Panc1 (cell line): ENCODE measurements at regions not wholly inside any gene's neighbourhood (a gene's known extent, or its start where the extent isn't known, plus 50 kb on each side); places are given as distances from the start of the nearest gene placed in this dataset.

Source experiments
- ATAC-seq: fragments of 200-7000 bp; cut with Tn5 transposase; 2 replicates; pipeline ENCODE4 v1.9.1; 2020; ENCODE audit warnings: mild to moderate bottlenecking, moderate library complexity
- BruUV-seq: library from RNA; stranded (reverse); fragments of 400-500 nt; replicated peaks from 2 replicates; lab custom pipeline; 2021; lab: Mats Ljungman, UMichigan
- CTCF ChIA-PET: fragments of 300-600 bp; sonication (Branson Sonifier 250); formaldehyde crosslinking; loops from one replicate; lab custom pipeline; 2022; ENCODE audit warnings: antibody characterized with exemption; lab: Charles Lee
- POLR2A ChIA-PET: fragments of 300-600 bp; sonication (Branson Sonifier 250); formaldehyde crosslinking; loops from one replicate; lab custom pipeline; 2022; ENCODE audit warnings: antibody characterized with exemption; lab: Charles Lee
- DNase-seq: peaks from one replicate; pipeline ENCODE4 v3.0.0-alpha.2; 2010; ENCODE audit warnings: low read depth, low spot score
- H3K27ac ChIP-seq: 2 replicates; pipeline ENCODE4 v1.5.1; 2011; ENCODE audit warnings: mild to moderate bottlenecking, low read length, inconsistent platforms
- H3K27me3 ChIP-seq: fragments of 200-500 bp; sonication (Bioruptor generic); 2 replicates; pipeline ENCODE4 v1.6.0; 2014; ENCODE audit warnings: low read length, inconsistent platforms; ENCODE audit not compliant: control insufficient read depth, insufficient read depth
- H3K36me3 ChIP-seq: fragments of 200-500 bp; sonication (Bioruptor generic); 2 replicates; pipeline ENCODE4 v1.5.1; 2014; ENCODE audit warnings: inconsistent platforms, mild to moderate bottlenecking, low read length, moderate library complexity; ENCODE audit not compliant: control insufficient read depth, insufficient read depth
- H3K4me1 ChIP-seq: 2 replicates; pipeline ENCODE4 v1.5.1; 2011; ENCODE audit warnings: inconsistent platforms, mild to moderate bottlenecking, low read length, moderate library complexity; ENCODE audit not compliant: control insufficient read depth, insufficient read depth
- H3K4me3 ChIP-seq, 2 experiments: 2 replicates each; pipeline ENCODE4 v1.5.1; 2011 to 2012; ENCODE audit warnings: low read depth in 2 of 2, low read length in 2 of 2, mild to moderate bottlenecking in 2 of 2, inconsistent platforms in 1 of 2, moderate library complexity in 1 of 2
- H3K9me3 ChIP-seq: fragments of 200-500 bp; sonication (Bioruptor generic); 2 replicates; pipeline ENCODE4 v1.5.1; 2014; ENCODE audit warnings: low read depth, mild to moderate bottlenecking, inconsistent platforms, low read length, moderate library complexity; ENCODE audit not compliant: control insufficient read depth, insufficient read depth
- POLR2AphosphoS5 ChIP-seq: IDR thresholded peaks from 2 replicates; pipeline ENCODE4 v1.6.1; 2012; ENCODE audit warnings: mild to moderate bottlenecking, low read depth, low read length, moderate library complexity
- SIN3A ChIP-seq: IDR thresholded peaks from 2 replicates; pipeline ENCODE4 v1.6.1; 2012; ENCODE audit warnings: low read depth, mild to moderate bottlenecking, low read length, moderate library complexity, borderline replicate concordance; ENCODE audit not compliant: insufficient read depth
- TCF7L2 ChIP-seq: IDR thresholded peaks from 2 replicates; pipeline ENCODE4 v1.6.1; 2011; ENCODE audit warnings: mild to moderate bottlenecking, low read depth, low read length, inconsistent platforms
- in situ Hi-C: cut with HindIII; loops from 2 replicates; pipeline ENCODE4 v1.10.0; 2016; ENCODE audit warnings: low sequenced_read_pairs, low pct_unique_long_range_greater_than_20kb
- intact Hi-C: fragments of 100-400 bp; cut with micrococcal nuclease; formaldehyde crosslinking; loops from one replicate; pipeline ENCODE4 v1.10.0; 2022; ENCODE audit not compliant: unreplicated experiment
- TF ChIP-seq, protein P1 (sequence below): fragments of 450-650 bp; IDR thresholded peaks from 2 replicates; pipeline ENCODE4 v1.5.1; 2017; ENCODE audit warnings: mild to moderate bottlenecking
- TF ChIP-seq, protein P2 (sequence below), 2 experiments: IDR thresholded peaks; 2 replicates each; pipeline ENCODE4 v1.6.1; 2011 to 2012; ENCODE audit warnings: low read depth in 2 of 2, control low read depth in 1 of 2, low read length in 1 of 2, mild to moderate bottlenecking in 1 of 2, moderate library complexity in 1 of 2; ENCODE audit not compliant: insufficient read depth in 1 of 2

GRCh38 chr1:195965475-195965874 lies 642.8 kb downstream of the KCNT2 start:
- ATAC-seq = no peak

GRCh38 chr1:195965036-195965435 lies 643.2 kb downstream of the KCNT2 start:
- intact Hi-C loops = no loop called here
- TF ChIP-seq SIN3A = no peak
- TF ChIP-seq, protein P1, sequence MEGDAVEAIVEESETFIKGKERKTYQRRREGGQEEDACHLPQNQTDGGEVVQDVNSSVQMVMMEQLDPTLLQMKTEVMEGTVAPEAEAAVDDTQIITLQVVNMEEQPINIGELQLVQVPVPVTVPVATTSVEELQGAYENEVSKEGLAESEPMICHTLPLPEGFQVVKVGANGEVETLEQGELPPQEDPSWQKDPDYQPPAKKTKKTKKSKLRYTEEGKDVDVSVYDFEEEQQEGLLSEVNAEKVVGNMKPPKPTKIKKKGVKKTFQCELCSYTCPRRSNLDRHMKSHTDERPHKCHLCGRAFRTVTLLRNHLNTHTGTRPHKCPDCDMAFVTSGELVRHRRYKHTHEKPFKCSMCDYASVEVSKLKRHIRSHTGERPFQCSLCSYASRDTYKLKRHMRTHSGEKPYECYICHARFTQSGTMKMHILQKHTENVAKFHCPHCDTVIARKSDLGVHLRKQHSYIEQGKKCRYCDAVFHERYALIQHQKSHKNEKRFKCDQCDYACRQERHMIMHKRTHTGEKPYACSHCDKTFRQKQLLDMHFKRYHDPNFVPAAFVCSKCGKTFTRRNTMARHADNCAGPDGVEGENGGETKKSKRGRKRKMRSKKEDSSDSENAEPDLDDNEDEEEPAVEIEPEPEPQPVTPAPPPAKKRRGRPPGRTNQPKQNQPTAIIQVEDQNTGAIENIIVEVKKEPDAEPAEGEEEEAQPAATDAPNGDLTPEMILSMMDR = no peak
- TF ChIP-seq, protein P2, sequence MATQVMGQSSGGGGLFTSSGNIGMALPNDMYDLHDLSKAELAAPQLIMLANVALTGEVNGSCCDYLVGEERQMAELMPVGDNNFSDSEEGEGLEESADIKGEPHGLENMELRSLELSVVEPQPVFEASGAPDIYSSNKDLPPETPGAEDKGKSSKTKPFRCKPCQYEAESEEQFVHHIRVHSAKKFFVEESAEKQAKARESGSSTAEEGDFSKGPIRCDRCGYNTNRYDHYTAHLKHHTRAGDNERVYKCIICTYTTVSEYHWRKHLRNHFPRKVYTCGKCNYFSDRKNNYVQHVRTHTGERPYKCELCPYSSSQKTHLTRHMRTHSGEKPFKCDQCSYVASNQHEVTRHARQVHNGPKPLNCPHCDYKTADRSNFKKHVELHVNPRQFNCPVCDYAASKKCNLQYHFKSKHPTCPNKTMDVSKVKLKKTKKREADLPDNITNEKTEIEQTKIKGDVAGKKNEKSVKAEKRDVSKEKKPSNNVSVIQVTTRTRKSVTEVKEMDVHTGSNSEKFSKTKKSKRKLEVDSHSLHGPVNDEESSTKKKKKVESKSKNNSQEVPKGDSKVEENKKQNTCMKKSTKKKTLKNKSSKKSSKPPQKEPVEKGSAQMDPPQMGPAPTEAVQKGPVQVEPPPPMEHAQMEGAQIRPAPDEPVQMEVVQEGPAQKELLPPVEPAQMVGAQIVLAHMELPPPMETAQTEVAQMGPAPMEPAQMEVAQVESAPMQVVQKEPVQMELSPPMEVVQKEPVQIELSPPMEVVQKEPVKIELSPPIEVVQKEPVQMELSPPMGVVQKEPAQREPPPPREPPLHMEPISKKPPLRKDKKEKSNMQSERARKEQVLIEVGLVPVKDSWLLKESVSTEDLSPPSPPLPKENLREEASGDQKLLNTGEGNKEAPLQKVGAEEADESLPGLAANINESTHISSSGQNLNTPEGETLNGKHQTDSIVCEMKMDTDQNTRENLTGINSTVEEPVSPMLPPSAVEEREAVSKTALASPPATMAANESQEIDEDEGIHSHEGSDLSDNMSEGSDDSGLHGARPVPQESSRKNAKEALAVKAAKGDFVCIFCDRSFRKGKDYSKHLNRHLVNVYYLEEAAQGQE (IDR thresholded peaks at IDR 0.05; ENCODE audit: insufficient read depth in 1 of 2, low read depth in 2 of 2, low read length in 1 of 2) = no peak
- Histone ChIP-seq H3K27me3 (no peaks in the 10 kb centered on the region), H3K4me3 (no peak overlapping the region), H3K9me3 (no peaks in the 10 kb centered on the region), H3K4me1 (no peaks in the 10 kb centered on the region), H3K36me3 (no peaks in the 10 kb centered on the region), H3K27ac (no peak overlapping the region)
- ATAC-seq (no peak), DNase-seq (no peak)
- in situ Hi-C loops = no loop called here
- ChIA-PET CTCF (no interaction called here), POLR2A (no interaction called here)
- no TSS peak for BruUV-seq

More at GRCh38 chr1:195965475-195965874, 642.8 kb downstream of the KCNT2 start:
- no peak overlapping the region for H3K4me3 ChIP-seq
- in situ Hi-C loops = no loop called here
- H3K36me3 ChIP-seq = no peaks in the 10 kb centered on the region
- H3K9me3 ChIP-seq = no peaks in the 10 kb centered on the region
- no peak for DNase-seq
- CTCF ChIA-PET = no interaction called here
- no peaks in the 10 kb centered on the region for H3K27me3 ChIP-seq
- intact Hi-C loops = no loop called here
- TF ChIP-seq TCF7L2 (no peak), POLR2AphosphoS5 (no peak), SIN3A (no peak)
- TF ChIP-seq, protein P2 (IDR thresholded peaks at IDR 0.05; ENCODE audit: insufficient read depth in 1 of 2, low read depth in 2 of 2, low read length in 1 of 2) = no peak
- TF ChIP-seq, protein P1 = no peak
- H3K4me1 ChIP-seq = no peaks in the 10 kb centered on the region
- BruUV-seq = no TSS peak
- no peak overlapping the region for H3K27ac ChIP-seq
- POLR2A ChIA-PET = no interaction called here
